Stimulated activated CD4-positive, alpha-beta T cell treated with anti-CD3 and anti-CD28 coated beads, Interleukin-15, amount 100 ng/mL, for 24 hours (primary cell): ENCODE measurements at regions not wholly inside any gene's neighbourhood (a gene's known extent, or its start where the extent isn't known, plus 50 kb on each side); places are given as distances from the start of the nearest gene placed in this dataset.

Experiments used
- DNase-seq: peaks from one replicate; pipeline ENCODE4 v3.0.0-alpha.2; 2020

DNA sequence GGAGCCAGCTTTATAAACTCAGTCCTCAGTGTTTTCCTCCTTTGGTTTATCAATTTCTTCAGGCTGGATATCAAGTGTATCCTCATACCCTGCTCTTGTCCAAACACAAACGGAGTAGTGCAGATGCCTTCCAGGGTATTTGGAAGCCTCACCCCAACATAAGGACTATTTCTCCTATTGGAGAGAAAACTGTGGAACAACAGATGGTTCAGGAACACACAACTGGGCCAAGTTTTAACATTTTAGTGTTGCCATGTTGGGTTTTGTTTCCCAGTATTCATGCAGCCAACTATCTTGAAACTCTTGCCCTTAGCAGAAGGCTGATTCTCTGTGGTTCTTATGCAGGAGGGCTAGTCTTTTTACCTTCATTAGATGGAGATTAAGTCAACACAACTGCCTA is 398.1 kb downstream of the GABRB3 start:
- no peak for DNase-seq

DNA sequence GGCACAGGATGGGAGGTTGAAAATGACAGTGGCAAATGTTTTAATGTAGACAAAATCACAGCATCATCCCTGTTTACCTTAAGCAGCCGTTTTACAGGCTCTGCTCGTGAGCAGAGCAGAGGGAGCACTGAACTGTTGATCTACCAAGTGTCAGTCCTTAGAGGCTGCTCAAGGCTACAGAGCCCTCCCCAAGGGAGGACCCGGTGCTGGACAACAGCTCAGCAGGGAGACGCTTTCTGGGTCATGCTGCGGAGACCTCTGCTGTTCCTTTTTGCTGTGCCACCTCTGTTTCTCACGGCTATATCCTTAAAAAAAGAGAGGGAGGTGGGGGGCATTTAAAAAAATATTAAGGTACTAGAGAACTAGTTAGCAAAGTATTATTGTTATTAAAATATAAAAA is 400.2 kb downstream of the GABRB3 start:
- DNase-seq: no peak

DNA sequence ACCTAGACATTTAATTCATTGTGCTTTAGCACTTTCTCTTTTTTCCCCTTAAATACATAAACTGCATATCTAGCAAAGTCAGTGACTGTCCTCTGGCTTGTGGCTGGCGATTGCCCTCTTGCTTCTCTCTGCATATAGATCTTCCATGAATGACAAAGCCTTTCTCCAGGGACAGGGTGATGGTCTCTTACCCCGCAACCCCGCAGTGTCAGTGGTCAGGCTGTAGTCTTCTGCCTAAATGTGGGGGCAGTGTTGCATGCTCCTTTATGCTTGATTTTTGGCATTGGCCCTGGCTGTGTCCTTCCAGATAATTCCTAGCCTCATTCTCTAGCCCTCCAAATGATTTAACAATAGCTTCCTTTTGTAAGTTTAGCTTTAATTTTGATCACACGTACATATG is 407.8 kb downstream of the GABRB3 start:
- DNase-seq: no peak

DNA sequence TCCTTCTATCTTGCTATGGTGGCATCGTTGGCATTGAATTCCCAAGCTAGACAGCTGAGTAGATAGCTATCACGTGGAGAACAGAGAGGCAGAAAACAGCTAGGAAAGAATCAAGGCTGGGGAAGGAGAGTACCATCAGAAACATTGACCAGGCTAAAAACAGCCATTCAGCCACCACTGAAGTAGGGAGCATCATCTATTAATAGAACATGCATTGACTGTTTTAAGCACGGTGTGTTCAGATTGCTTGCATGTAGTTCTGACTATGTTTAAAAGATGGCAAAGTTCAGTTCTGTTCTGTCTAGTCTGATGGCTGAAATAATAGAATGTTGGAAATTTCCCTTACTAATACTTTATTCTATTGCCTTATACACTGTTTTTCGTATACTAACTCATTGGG is 413.0 kb downstream of the GABRB3 start:
- DNase-seq: no peak

DNA sequence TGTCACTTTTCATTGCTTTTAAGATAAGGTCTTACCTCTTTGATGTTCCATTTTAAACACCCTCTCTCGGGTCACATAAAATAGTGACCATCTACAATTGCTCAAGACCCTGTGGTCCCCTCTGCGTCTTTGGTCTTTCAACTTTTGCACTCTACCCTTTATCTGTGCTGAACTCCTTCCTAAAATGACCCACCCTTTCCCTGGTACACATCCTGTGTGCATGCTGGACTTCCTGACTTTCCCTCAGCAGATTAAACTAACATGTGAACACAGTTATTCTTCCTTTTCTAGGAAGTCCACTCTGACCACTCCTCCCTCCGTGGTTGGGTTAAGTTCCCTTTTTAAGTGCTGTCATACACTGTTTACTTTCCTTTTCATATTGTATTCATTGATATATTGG is 414.2 kb downstream of the GABRB3 start:
- no peak for DNase-seq

DNA sequence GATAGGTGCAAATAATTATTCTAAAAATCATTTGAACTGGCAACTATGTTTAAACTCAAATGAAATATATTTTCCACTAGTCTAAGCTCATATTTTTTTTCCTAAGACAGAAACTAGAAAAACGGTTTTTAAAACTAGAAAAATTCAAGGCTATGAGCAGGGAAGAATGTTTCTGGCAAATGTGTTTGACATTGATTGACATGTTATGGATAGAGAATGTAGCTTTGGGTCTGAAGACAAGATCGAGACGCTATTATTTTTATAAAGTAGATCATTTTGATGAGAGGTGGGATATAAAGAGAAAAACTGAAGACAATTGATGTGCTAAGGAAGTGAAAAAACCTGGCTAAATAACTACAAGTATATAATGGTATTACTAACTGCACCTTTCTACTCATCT is 415.2 kb downstream of the GABRB3 start:
- DNase-seq: no peak

DNA sequence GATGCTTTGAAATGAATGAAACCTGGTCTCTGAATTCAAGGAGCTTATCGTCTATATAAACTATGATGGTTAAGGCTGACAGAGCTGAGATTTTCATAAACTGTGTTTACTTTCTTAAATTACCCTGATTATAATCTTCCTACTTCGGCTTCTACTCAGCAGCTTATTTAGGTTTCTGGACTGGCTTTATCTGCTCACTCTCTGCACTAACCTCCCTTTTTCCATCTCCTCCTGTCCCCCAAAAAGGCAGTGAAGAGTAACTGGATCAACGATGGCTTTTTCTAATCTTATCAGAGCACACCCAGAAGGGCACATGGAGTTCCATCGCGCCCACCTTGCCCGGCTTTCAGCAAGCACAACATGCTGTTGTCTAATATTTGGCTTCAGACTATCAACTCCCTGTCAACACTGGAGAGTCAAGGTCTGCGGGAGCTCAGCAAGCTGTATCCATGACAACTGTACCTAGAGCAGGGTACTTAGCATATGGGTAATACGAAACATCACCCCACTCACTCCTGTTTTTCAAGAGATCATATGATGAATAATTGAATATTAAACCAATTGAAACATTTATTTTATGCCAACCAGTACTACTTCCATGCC is 417.3 kb downstream of the GABRB3 start:
- no peak for DNase-seq

DNA sequence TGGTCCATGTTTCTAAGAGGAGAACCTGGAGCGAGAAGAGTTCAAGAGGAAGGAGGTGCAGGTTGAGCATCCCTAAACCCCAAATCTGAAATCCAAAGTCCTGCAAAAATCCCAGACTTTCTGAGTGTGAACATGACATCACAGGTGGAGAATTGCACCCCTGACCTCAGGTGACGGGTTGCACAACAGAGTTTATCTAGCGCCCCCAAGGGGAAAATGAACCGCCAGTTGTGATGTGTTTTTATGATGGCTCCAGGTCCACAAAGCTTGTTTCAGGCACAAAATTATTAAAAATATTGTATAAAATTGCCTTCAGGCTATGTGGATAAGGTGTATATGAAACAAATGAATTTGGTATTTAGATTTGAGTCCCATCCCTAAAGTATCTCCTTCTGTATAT is 420.0 kb downstream of the GABRB3 start:
- DNase-seq: no peak

DNA sequence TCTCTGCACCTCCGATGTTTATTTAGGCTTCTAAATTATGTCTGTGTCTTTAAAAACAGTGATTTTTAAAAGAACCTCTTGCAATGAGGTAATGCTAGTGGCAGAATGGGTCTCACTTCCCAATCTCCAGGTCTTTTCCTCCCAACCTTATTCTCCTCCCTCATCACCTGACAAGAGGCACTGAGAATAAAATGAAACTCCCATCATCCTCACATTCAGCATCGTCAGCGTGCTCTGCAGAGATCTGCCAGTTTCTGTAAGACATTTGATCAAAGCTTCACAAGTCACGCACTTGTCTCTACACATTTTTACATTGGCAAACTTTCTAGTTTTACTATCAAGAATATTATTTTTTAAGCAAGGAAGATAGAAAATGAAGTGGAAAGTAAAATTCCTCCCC is 420.5 kb downstream of the GABRB3 start:
- DNase-seq: no peak

DNA sequence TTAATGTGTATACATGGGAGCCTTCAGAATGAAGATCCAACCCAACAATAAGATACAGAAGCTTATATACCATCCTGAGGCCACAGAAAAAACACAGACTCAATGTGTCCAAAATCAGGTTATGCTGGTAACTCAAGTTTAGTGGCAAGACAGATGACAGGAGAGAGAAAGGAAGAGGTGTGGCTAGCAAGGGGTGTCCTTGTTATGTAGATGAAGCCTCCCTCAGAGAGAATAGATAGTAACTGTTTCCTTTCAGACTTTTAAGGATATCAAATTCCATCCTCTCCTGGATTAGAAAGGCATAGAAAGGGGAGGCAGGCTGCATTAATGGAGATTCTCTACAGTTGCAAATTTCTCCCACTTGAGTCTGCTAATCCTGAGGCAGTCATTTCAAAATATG is 447.4 kb downstream of the GABRB3 start:
- DNase-seq: no peak

DNA sequence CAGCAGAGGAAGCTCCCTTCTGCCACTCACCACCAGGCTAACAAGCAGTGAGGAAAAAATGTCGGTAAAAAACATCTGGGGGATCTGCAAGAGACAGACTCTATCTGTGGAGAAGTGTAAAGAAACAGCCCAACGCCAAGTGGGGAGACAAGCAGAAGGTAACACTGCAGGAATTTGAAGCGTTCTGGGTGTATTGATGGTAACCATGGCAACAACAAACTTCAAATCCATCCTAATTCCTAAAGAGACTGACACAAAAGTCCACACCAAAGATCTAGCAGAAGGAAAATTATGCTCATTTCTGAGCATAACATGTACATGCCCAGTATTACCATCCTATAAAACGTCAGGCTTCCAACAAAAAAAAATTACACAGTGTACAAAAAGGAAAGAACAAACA is 449.3 kb downstream of the GABRB3 start:
- no peak for DNase-seq

DNA sequence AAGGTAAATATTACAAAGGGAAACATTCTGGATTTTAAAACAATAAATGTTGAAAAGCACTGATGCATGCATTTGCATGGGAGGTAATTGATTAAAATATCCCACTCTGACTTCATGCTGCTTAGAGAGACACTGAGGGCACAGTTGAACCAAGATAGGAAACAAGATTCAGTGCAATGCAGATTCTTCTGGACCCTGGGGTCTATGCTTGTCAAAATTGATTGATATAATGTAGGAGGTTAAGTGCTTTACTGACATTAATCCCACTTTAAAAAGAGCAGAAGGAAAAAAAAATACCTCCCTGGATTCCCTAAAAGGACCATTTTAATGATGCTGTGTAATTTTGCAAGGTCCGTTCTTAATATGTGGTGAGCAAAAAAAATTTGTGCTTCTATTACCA is 454.2 kb downstream of the GABRB3 start:
- no peak for DNase-seq

DNA sequence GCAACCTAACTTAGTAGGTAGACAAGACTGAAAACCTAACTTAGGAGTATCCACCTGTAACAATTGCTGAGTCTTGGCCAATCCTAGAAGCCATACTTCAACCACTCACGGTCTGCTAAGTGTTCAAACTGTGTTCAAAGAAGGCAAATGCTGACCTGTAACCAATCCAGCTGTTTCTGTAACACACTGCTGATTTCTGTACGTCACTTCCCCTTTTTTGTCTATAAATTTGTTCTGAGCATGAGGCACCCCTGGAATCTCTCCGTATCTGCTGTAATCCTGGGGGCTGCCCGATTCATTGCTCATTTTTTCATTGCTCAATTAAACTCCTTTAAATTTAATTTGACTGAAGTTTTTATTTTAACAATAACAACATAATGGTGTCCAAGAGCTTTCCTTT is 451.4 kb upstream of the ATP10A start:
- no peak for DNase-seq

DNA sequence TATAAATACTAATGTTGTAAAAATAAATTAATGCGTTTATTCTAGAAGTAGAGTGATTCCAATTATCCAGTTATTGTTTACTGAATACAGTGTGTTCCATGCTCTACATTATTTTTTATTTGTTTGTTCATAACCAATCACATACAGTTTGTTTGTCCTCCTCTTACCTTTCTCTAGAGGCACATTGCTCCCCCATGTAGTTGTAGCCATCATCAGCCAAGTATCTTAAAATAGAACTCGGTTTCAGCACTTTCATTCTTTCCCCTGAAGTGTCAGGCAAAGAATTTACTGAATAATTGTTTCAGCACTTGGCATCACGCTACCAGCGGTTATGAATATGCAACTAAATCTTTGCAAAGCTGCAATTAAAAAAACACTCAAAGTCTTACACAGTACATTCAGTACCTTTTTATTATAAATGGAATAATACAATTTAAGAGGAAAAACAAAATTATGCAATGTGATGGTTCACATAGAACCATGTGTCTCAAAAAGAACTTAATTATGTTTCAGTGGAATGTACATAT is 448.6 kb upstream of the ATP10A start:
- DNase-seq: no peak

DNA sequence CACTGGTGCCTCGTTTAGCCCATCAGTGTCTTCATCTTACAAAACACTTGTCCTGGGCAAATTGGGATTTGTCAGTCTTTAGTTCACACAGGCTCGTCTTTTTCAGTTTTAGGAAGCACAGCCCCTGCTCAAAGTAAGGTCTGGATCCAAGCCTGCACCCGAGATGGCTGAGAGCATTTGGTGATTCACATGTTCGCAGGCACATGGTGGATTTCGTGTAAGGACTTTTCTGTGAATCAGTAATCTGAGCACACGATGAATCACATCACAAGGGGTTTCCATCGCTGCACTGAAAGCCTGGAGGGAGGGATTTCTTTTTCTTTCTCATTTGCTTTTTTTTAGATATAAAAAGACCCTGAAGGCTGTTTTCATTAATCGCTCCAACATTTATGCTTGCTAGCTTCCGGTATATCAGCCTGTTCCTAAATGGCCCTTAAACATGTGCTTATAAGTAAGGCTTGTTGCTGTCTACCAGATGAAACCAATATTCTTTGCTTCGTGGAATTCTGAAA is 435.6 kb upstream of the ATP10A start:
- no peak for DNase-seq

DNA sequence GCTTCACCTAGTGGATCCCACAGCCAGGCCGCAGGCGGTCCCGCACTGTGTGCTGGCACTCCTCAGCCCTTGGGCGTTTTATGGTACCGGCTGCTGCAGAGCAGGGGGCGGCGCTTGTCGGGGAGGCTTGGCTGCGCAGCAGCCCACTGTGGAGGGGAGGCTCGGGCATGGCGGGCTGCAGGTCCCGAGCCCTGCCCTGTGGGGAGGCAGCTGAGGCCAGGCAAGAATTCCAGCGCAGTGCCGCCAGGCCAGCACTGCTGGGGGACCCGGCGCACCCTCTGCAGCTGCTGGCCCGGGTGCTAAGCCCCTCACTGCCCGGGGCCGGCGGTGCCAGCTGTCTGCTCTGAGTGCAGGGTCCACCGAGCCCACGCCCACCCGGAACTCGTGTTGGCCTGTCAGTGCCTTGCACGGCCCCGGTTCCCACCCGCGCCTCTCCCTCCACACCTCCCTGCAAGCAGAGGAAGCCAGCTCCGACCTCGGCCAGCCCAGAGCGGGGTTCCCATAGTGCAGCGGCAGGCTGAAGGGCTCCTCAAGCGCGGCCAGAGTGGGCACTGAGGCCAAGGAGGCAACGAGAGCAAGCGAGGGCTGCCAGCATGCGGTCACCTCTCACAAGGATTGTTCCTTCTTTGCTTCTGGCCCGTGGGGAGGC is 435.0 kb upstream of the ATP10A start:
- DNase-seq: no peak

DNA sequence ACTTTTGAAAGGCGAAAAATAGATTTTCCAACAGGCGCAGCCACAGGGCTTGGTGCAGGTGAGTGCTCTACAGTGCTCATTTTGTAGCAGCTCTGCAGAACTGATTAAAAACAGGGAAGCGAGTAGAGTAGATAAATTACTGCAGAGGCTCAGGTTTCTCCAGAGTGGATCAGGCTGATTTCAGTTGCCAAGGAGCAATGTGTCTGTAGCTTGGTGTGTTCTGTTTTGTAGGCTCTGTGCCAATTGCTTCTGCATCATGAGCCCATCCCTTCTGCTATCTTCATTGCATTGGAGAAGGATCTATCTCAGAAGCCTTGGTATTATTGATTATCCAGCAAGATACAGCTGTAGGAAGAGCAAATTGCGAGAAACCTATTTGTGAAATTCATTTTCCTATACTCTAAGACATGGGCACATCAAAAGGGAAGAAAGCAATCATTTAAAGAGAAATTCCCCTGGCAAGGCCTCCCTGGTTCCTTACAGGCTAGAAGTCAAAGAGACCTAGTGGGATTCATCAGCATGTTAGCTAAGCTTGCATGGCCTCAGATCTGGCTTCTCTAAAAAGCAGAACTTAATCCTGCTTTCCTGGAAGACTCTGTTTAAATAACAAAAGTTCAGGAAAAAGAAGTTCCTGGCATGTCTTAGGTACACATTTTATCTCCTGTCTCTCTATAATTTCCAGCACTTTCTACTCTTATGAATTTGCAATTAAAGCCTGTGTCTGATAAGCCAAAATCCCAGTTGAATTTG is 432.4 kb upstream of the ATP10A start:
- no peak for DNase-seq

DNA sequence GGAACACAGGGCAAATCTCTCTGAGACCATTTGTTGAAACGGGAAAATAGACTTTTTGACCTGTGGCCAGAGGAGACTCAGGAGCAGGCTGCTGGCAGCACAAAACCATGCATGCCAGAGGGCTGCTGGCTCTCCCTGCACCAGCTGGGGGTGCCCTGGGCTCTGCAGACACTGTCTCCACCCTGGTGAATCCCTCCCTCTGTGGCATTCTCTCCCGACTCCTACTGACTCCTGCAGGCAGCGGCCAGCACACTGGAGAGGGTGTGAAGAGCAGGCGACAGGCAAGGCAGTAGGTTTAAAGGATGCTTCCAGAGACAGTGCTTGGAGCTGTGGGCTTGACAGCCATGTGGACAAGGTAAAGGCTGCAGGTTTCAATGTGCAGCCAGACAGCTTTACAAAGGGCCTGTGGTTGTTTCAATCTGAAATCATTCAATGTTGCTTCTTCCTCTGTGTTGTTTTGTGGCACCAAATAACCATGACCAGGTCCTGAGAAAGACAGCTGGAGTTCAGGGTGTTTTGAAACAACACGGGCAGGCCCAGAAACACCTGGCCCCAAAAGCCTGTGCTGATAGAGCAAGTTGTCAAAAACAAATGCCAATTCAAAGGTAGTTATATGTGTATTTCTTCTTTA is 431.0 kb upstream of the ATP10A start:
- no peak for DNase-seq

DNA sequence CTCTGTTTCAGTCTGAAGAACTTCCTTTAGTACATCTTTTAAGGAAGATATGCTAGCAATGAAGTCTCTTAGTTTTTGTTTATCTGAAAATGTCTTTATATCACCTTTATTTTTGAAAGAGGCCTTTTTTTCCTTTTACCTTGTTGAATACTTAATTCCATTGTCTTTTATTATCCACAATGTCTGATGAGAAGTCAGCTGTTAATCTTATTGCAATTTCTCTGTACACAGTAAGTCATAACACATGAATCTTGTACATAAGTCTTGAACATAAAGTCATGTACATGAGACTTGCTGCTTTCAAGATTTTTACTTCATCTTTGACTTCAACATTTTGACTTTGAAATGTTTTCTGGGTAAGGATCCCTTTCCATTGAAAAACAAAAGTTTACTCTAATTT is 424.3 kb upstream of the ATP10A start:
- DNase-seq: no peak

DNA sequence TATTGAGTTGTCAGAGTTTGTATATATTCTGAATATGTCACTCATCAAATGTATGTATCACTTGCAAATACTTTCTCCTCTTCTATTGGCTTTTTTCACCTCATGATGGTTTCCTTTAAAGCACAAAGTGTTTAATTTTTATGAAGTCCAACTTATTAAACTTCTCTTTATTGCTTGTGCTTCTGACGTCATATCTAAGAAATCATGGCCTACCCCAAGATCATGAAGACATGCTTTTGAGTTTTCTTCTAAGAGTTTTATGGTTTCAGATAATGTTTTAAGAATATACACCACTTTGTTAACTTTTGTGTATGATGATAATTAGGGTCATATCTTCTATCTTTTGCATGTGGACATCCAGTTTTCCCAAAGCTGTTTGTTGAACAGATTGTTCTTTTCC is 417.2 kb upstream of the ATP10A start:
- no peak for DNase-seq

DNA sequence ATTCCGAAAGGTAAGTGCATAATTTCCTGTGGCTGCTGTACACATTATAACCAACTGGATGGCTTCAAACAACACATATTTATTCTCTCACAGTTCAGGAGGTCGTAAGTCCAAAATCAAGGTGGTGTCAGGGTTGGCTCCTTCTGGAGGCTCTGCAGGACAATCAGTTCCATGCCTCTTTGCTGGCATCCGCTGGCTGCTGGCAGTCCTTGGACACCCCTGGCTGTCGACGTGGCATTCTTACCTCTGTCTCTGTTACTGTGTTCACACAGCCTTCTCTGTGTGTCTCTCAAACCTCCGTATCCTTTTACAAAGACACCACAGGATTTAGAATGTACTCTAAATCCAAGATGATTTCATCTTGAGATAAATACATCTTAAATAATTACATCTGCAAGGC is 398.8 kb upstream of the ATP10A start:
- DNase-seq: no peak

DNA sequence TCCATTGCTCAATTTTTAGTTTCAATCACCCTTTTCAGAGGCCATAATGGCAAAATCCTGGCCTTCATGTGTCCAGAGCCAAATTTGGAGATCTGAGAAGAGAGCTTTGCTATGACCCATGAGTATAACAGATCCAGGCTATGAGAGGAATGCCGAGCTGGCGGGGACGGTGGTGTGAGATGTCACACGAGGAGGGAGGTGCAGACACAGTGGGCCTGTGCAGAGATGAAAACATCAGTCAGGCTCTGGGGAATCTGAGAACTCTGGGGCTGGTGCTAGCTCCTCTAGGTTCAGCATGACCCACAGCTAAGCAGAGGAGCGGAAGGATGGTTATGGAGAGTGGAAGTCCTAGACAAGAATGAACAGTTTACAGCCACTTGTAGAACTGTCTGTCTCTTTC is 398.3 kb upstream of the ATP10A start:
- no peak for DNase-seq

DNA sequence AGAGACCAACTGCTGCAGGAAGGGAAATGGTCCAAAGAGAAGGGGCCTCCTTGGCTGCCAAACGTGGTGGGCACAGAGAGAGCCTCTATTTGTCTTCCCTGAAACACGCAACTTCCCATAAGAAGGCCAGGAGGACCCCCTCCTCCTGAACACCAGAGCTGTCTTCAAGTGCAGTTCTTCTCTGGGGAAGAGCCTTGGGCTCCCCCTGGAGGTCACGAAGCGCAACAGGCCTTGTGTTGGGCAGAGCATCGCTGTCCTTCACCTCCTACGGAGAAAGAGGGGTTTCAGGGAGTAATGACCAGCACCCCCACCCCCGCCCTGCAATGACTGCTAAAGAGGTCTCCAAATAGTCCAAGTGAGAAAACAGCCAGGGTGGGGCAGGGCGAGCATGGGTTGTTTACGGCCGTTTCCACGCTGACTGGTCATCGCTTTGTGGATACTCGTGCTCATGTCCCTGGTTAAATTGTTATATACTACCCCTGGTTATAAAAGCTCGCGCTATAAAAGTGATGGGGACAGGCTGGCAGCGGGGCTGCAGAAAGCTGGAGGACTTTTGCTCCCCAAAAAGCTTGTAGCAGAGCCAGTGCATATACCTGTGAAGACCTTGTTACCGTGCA is 397.5 kb upstream of the ATP10A start:
- peak; percentile 42 for DNase-seq
